ENCODE measurements at regions not wholly inside any gene's neighbourhood (a gene's known extent, or its start where the extent isn't known, plus 50 kb on each side); places are given as distances from the start of the nearest gene placed in this dataset.
A peak's percentile ranks its signal among the peaks of the same experiment; 100 is the strongest.

DNA sequence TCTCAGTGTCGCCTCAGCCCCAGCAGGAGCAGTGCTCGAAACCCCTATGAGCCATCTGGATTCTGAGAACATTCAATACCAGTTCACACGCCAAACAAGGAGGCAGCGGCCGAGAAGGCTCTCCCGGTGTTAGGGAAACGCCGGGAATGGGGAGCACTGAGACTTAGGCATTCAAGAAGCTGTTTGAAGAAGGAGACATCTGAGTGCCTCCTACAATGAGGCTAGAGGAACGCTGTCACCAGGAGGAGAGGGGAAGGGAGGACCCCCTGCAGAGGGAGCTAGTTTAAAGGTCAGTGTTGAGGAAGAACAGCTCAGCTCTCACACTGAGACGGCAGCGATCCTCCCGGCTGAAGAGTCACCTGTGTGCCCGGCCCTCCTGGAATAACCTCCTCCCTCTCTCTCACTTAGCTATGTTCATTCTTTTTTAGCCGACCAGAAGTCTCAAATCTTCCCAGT lies 69.9 kb downstream of the SERPINA3 start:
- no peak for ATAC-seq

DNA sequence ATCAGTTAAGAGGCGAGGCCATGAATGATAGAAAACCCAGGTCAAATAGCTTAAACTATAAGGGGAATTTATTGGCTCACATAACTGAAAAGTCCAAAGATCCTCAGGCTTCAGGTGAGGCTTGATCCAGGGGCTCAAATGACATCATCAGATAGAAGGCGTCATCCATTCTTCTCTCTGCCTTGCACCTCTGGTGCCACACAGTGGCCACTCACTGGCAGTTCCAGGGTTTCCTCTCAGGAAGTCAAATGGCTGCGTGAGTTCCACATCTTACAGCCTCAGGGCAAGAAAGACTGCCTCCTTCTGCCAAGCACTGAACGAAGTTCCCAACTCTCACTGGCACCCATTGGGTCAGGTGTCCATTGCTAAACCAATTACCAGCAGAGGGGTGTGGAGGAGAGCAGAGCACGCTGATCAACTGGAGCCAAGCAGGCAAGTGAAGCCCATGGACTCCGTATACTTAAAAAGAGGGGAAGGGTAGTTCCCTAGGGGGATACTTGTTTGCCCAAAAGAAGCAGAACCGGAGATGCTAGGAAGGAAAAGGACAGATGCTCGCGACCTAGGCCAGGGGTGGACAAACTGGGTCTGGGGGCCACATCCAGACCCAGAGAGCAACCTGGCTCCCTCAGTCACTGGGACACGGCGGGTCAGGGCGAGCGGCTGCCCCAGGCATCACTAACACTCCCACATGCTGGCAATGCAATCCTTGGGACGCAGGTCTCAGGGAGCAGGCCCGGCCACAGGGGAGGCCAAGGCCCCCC lies 69.3 kb downstream of the SERPINA3 start:
- peak; percentile 73 for ATAC-seq

GRCh38 chr14:94680862-94681288 lies 68.7 kb downstream of the SERPINA3 start:
- no peak for ATAC-seq

DNA sequence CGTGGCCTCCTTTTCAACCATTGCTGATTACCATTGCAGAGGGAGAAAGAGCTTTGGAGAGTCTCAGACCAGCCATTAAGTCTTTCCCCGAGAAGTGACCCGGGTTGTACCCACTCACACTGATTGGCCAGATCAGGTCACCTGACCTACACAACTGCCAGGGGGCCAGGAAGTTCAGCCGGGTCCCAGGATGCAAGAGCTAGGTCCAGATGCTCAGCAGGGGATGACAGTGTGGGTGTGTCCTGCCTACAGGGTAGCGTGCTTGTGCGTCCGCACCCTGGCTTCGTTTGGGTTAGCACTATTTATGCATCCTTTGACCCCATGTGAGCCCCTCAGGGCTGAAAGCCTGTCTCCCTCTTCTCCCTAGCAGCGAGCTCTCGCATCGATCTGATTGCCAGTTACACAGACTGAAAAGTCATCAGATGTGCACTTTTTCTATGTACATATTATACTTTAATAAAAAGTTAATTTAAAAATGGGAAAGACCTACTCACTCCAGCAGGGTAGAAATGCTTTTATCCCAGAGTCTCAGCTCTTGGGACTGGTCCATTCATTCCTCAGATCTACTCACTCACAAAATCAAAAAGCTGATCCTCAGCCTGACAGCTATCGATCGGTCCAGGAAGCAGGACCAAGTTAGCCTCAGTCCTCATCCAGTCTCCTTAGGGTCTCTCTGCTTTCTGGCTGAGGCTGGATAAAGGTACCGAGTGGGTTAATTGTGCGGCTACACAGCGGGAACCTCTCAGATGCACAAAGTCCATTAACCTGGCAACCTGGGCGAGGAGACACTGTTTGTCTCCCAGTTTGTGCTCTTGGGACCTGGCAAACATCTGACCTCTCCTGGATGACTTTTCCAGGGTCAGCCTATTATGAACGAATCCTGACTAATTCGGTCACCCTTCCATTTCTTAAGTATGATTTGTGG lies 68.0 kb downstream of the SERPINA3 start:
- ATAC-seq: no peak

- no peak for ATAC-seq
Measured at GRCh38 chr14:94679106-94679810, 67.1 kb downstream of the SERPINA3 start.

- no peak for ATAC-seq
Measured at GRCh38 chr14:94677747-94678146, 65.6 kb downstream of the SERPINA3 start.

DNA sequence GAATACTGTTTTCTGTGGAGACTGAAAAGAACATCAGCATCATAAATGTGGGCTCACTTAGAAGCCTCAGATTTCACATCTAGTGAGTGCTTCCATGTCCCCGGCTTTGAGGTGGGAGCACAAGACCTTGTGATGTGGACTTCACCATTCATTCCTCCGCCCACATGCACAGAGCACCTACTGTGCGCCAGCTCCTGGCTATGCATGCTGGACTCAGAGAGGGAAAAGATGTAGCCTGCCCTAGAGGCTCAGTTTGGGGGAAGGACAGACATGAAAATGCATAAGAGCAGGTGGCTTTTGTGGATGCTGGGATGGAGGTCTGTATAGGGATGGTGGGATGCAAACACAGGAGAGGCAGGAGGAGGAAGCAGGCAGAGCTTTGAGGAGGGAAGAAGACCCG lies 65.0 kb downstream of the SERPINA3 start:
- no peak for ATAC-seq

DNA sequence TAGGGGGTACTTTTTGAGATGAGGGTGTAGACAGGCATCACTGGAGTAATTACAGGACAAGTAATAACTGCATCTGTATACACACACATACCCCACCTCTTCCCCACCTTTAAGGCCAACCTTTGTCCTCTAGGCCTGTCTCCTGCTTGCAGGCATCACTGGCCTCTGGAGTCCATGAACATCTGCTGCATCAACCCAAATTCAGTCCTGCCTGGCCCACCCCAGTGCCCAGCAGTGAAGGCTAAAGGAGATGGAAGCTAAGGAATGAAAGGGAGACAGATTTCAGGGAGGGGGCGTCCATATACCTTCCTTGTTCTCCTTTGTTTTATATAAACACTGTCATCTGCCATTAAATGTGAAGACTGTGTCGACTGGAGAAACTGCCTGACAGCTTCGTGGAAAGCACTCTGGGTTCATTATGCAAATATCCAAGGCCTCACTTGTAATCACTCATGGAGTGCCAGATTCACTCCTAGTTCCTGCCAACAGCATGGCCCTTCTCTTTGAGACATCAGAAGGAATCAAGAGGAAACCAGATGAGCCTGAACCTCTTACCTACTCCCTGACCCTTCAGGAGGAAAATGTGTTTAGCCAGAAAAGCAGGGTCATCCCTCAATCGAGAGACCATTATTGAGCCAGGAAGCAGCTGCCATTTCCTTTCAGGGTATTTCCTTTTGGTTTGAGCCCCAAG lies 64.4 kb downstream of the SERPINA3 start:
- no peak for ATAC-seq

DNA sequence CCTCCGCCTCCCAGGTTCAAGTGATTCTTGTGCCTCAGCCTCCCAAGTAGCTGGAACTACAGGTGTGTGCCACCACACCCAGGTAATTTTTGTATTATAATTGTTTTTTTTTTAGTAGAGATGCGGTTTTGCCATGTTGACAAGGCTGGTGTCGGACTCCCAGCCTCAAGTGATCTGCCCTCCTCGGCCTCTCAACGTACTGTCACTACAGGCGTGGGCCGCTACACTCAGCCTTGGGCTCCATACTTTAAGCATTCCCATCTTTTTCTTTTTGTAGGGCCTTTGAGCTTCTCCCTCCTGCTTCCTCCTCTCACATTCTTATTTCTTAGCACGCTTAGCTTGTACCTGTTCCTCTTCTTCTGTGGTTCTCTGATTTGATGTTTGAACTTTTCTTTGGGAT lies 62.8 kb downstream of the SERPINA3 start:
- ATAC-seq: no peak

DNA sequence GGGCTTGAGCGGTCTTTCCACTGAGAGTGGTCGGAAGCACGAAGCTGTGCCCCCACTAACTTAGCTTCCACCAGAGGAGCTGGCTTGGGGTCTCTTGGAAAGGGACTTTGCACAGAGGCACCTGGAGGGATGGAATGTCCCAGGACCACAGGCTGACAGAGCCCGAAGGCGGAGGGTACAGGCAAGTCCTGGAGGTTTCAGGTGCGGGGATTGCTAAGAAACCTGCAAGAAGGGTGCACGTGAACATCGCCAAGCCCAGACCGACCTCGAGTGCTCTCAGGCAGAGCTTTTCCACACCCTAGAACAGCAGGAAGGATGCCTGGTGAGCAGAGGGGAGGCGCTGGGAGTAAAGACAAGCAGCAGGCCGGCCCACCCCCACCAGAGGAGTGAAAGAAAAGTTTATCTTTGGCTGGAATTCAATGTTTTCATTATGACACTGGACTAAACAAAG lies 61.6 kb downstream of the SERPINA3 start:
- no peak for ATAC-seq
